ENCODE measurements at regions not wholly inside any gene's neighbourhood (a gene's known extent, or its start where the extent isn't known, plus 50 kb on each side); places are given as distances from the start of the nearest gene placed in this dataset.

- TF ChIP-seq CTCF (IDR thresholded peaks at IDR 0.05) (no peak), POLR2A (IDR thresholded peaks at IDR 0.05) (no peak)
These were observed 91.9 kb upstream of the MAPK10 start for GRCh38 chr4:86451560-86452330.
